WTC11 (cell line): ENCODE measurements at regions not wholly inside any gene's neighbourhood (a gene's known extent, or its start where the extent isn't known, plus 50 kb on each side); places are given as distances from the start of the nearest gene placed in this dataset.

Source experiments
- CTCF ChIP-seq: fragments of 200-600 bp; IDR thresholded peaks from 2 replicates; pipeline ENCODE4 v1.8.0; 2022; ENCODE audit warnings: antibody characterized with exemption
- FOXJ3 ChIP-seq: sonication (generic); formaldehyde crosslinking; IDR thresholded peaks from 2 replicates; pipeline ENCODE4 v1.9.0; 2021; ENCODE audit warnings: missing genetic modification reagents, mild to moderate bottlenecking, borderline replicate concordance
- JUN ChIP-seq: sonication (generic); formaldehyde crosslinking; IDR thresholded peaks from 2 replicates; pipeline ENCODE4 v1.8.0; 2023; ENCODE audit warnings: mild to moderate bottlenecking, missing genetic modification reagents
- KAT7 ChIP-seq: sonication (generic); formaldehyde crosslinking; IDR thresholded peaks from 2 replicates; pipeline ENCODE4 v1.8.1; 2023; ENCODE audit warnings: missing genetic modification reagents, mild to moderate bottlenecking, borderline replicate concordance
- SP1 ChIP-seq: sonication (generic); formaldehyde crosslinking; conservative IDR thresholded peaks from 2 replicates; pipeline ENCODE4 v1.8.1; 2022; ENCODE audit warnings: missing genetic modification reagents
- ZNF423 ChIP-seq: fragments of 250-450 bp; sonication (Bioruptor Pico); IDR thresholded peaks from 2 replicates; pipeline ENCODE4 v2.1.2; 2022; ENCODE audit warnings: mild to moderate bottlenecking, moderate library complexity

GRCh38 chr3:182544542-182544941, 248.8 kb upstream of the ATP11B start:
- TF ChIP-seq CTCF, result no peak
- TF ChIP-seq FOXJ3 (CRISPR knock-in tag), result no peak
- TF ChIP-seq KAT7 (CRISPR knock-in tag), result no peak
- no peak for TF ChIP-seq ZNF423
- no peak for TF ChIP-seq JUN (CRISPR knock-in tag)
- no peak for TF ChIP-seq SP1 (CRISPR knock-in tag)
